ENCODE measurements at regions not wholly inside any gene's neighbourhood (a gene's known extent, or its start where the extent isn't known, plus 50 kb on each side); places are given as distances from the start of the nearest gene placed in this dataset.
"Not testable (repeated sequence)": the region's sequence is repeated elsewhere in the genome, so short reads cannot be mapped to it uniquely, and the experiment has no call there.

- no peak for DNase-seq (ENCODE audit: low read depth)
These were observed 146.4 kb upstream of the GALNT2 start for GRCh38 chr1:229920683-229921082.

- no peak for DNase-seq (ENCODE audit: low read depth)
These were observed 144.8 kb upstream of the GALNT2 start for GRCh38 chr1:229922249-229922648.

DNA sequence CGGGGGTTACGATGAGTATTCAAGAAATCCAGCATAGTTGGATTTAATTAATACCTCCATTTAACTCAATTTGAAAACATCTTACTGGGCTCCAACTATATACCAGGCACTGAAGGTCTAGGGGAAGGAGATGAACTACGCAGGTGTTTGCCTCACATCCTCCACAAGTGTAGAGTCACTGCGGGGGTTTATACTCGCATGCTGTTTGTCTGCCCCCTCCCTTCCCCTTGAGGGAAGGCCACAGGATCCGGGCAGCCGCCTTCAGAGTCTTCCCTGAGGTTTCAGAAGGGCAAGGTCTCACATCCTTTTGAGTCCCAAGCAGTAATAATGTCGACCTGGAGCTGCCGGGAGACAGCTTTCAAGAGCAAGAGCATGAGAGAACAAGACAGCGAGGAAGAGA lies 142.4 kb upstream of the GALNT2 start:
- no peak for DNase-seq (ENCODE audit: low read depth)

DNA sequence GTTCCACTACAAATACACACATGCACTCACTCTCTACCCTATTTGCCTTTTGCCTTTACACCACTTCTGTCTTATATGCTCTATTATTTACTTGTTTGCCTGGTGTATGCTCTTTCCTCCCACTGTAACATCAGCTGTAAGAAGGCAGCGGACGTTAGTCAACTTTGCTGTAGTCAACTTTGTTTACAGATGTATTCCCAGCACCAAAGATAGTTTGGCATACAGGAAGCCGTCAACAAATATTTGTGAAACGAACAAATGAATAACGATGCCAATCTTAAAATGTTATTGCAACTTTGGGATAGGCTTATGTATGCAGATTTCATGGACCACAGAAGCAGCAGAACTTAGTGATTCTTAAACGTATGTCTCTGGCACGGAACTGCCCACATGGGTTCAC lies 138.3 kb upstream of the GALNT2 start:
- DNase-seq (ENCODE audit: low read depth) = no peak

GRCh38 chr1:229931751-229932150 lies 135.3 kb upstream of the GALNT2 start:
- not testable (repeated sequence) for DNase-seq (ENCODE audit: low read depth)

- DNase-seq (ENCODE audit: low read depth) = not testable (repeated sequence)
These were observed 131.9 kb upstream of the GALNT2 start for GRCh38 chr1:229935157-229935556.

- no peak for DNase-seq (ENCODE audit: low read depth)
These were observed 128.5 kb upstream of the GALNT2 start for GRCh38 chr1:229938551-229938950.

- no peak for DNase-seq (ENCODE audit: low read depth)
These were observed 126.4 kb upstream of the GALNT2 start for GRCh38 chr1:229940684-229941083.

DNA sequence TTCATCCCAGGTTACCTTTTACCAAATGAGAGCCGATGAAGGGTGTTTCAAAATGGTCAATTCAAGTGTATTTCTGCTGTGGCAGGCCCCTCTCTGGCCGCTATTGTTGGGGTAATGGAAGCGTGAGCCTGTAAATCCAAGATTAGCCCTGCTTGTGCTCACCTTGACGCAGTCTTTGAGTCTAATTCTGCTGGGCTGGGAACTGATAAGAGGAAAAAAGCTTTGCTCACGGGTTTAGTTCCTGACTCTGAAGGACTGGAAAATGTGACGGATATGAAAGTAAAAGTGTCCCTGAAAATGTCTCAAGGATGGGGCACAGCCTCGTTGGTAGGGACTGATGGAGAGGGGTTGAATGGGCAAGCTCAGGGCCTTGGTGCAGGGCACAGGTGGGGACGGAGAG lies 125.9 kb upstream of the GALNT2 start:
- DNase-seq (ENCODE audit: low read depth) = no peak

DNA sequence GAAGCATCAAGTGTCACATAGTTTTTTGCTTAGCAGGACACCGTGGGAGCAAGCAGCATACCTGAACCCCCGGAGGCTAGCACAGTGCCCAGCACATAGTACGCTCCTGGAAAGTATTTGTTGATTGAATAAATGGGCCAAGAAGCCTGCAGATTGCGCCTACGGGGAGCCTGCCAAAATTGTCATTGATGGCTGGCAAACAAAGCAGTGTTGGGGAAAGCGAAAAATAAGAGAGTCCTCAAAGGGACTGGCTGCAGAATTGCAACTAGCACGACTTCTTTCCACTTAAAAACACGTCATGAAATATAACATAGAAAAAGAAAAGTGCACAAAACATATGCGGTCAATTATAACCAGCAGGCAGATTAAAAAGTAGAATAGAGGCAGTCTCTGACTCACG lies 125.2 kb upstream of the GALNT2 start:
- DNase-seq (ENCODE audit: low read depth) = no peak

DNA sequence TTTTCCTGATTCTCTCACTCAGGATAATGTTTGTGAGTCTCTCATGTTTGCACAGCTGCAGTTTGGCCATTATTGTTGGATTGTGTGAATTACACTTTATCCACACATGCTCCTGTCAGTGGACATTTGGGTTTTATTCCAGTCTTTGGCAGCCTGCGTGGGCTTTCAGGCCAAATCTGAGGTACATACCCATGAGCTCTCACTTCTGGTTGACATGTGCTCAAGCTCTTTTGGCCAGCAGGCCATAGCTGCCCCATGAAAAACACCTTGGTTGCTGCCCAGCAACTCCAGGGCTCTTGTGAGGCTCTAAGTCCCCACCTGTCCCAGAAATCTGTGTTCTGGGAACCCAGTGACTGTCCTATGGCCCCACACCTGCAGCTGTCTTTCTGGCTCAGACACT lies 124.5 kb upstream of the GALNT2 start:
- no peak for DNase-seq (ENCODE audit: low read depth)

- DNase-seq (ENCODE audit: low read depth) = no peak
These were observed 123.8 kb upstream of the GALNT2 start for GRCh38 chr1:229943148-229943714.

DNA sequence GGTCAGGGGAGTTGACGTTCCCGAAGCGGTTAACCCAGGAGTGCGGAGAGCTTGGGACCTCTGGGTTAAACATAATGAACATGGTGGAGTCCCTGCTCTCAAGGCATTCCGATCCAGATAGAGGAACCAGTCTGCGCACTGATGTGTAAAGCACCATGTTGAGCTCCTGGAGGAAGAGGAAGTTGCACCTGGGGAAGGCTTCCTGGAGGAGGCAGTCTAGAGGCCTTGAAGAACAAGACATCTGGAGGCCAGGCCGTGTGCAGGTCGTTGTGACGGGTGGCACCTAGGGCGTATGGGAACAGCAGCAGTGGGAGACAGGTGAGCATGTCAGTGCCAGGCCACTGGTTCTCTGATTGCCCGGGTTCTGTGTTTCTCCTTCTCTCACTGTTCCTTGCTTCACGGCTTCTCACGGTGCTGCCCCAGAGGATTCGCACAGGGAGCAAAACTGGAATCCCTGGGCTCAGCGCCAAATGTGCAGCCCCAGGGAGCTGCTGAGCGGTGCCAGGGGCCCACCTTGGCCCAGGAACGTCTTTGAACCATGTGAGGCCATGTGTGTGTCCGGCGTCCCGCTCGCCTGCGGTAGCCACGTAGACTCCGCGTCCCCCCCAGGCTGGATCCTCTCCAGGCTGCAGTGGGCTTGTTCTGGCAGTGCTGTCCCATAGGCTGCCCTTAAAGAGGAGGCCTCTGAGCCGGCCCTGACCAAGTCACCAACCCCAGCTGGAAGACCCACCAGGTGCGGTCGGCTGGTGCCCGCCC lies 122.9 kb upstream of the GALNT2 start:
- DNase-seq (ENCODE audit: low read depth) = no peak

GRCh38 chr1:229945795-229946194 lies 121.2 kb upstream of the GALNT2 start:
- no peak for DNase-seq (ENCODE audit: low read depth)

GRCh38 chr1:229947968-229948367 lies 119.1 kb upstream of the GALNT2 start:
- DNase-seq (ENCODE audit: low read depth) = no peak

GRCh38 chr1:229948438-229948837 lies 118.6 kb upstream of the GALNT2 start:
- DNase-seq (ENCODE audit: low read depth) = no peak

GRCh38 chr1:229949500-229949899 lies 117.5 kb upstream of the GALNT2 start:
- DNase-seq (ENCODE audit: low read depth) = no peak

GRCh38 chr1:229950020-229950419 lies 117.0 kb upstream of the GALNT2 start:
- DNase-seq (ENCODE audit: low read depth) = no peak

DNA sequence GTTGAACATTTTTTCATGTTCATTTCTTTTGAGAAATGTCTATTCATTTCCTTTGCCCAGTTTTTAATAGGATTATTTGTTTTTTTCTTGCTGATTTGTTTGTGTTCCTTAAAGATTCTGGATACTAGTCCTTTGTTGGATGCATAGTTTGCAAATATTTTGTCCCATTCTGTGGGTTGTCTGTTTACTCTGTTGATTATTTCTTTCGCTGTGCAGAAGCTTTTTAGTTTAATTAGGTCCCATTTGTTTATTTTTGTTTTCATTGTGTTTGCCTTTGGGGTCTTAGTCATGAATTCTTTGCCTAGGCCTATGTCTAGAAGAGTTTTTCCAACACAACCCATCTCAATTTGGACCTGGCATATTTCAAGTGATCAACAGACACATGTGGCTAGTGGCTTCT lies 116.1 kb upstream of the GALNT2 start:
- DNase-seq (ENCODE audit: low read depth) = no peak

GRCh38 chr1:229951856-229952534 lies 115.0 kb upstream of the GALNT2 start:
- DNase-seq (ENCODE audit: low read depth) = no peak

GRCh38 chr1:229952670-229953520 lies 114.1 kb upstream of the GALNT2 start:
- DNase-seq (ENCODE audit: low read depth) = no peak

DNA sequence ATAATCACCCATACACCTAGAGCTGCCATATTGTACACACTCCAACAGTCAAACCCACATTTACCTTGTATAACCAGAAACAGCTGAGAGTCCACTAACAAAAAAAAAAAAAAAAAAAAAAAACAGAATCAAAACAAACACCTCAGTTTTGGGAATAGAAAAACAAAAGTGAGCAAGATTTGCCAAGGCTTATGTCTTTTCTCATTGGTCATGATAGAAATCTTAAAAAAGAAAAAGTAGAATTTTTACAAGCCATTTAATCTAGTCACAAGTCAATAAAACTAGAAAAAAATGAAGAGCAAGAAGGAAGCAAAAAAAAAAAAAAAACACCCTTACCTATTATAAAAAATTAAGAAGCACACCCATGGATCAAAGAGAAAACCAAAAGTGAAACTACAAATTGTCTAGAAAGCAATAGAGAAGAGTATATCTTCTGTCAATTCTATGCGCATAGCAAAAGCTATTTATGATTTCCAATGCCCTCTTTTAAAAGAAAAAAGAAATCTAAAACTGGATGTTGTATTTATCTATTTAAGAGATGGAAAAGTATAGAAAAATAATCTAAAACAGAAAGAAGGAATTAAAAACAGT lies 113.2 kb upstream of the GALNT2 start:
- DNase-seq (ENCODE audit: low read depth) = no peak
